Testis (tissue), 2 donors: ENCODE measurements at regions not wholly inside any gene's neighbourhood (a gene's known extent, or its start where the extent isn't known, plus 50 kb on each side); places are given as distances from the start of the nearest gene placed in this dataset.

ENCODE experiments used
- DNase-seq: peaks from one replicate; pipeline ENCODE4 v3.0.0-alpha.2; 2019
- H3K27ac ChIP-seq, 2 donors: fragments of 200-600 bp; sonication (generic); one replicate each; pipeline ENCODE4 v1.5.1; 2019
- H3K27me3 ChIP-seq: fragments of 200-600 bp; sonication (generic); one replicate; pipeline ENCODE4 v1.5.1; 2019
- H3K36me3 ChIP-seq: fragments of 200-600 bp; sonication (generic); one replicate; pipeline ENCODE4 v1.5.1; 2017; ENCODE audit warnings: low read depth; ENCODE audit errors: missing control alignments
- H3K4me1 ChIP-seq: fragments of 200-600 bp; sonication (generic); one replicate; pipeline ENCODE4 v1.5.1; 2019
- H3K4me3 ChIP-seq, 2 donors: fragments of 200-600 bp; sonication (generic); one replicate each; pipeline ENCODE4 v1.5.1; 2017 to 2019
- H3K9me3 ChIP-seq: fragments of 200-600 bp; sonication (generic); one replicate; pipeline ENCODE4 v1.5.1; 2017
- CTCF ChIP-seq, 3 experiments: fragments of 450-650 bp in 2 of 3; fragments of 200-600 bp in 1 of 3; sonication (generic) in 1 of 3; IDR thresholded peaks; one replicate each; pipeline ENCODE4 v1.5.1; 2016 to 2019; ENCODE audit warnings: antibody characterized with exemption in 3 of 3, mild to moderate bottlenecking in 2 of 3, moderate library complexity in 1 of 3
- POLR2A ChIP-seq: fragments of 450-650 bp; IDR thresholded peaks from one replicate; pipeline ENCODE4 v1.6.1; 2017; ENCODE audit warnings: antibody characterized with exemption, mild to moderate bottlenecking, moderate library complexity
- WGBS, 2 donors: methylation state at CpG; one replicate each; pipeline ENCODE4 v1.1.5; 2018; 5-methylcytosine and 5-hydroxymethylcytosine counted together
- intact Hi-C: fragments of 100-400 bp; cut with DNase I; formaldehyde crosslinking; loops from one replicate; pipeline ENCODE4 v1.15.1; 2023; ENCODE audit warnings: low total_unique reads

DNA sequence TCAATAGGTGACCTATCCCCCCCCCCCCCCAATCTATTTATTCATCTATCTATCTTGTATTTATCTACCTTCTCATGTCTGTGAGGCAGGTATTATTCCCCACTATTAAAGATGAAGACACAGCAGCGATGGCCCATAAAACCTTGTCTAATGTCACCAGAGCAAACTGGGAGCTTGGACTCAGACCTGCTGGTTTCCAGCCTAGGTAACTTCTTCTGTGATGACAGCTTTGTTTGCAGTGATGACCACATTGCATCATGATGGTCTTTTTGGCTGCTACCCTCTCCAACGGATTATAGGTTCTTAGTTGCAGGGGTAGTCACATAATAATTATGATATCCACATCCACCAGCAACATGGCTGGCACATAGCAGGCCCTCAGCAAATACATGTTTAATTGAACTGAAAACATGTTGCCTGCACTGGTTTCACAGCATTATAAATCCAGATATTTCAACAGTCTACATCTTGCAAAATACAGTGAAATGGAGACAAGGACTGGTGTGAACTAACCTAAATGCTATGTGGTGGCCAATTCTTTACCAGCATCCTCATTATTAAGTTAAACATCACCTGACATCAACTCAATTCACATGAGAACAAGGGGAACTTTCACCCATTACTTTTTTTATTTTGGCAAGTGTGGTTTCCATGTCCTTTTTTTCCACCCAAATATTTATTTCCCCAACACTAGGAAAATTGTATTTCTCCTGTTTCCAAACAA is 712.5 kb upstream of the NRSN1 start:
- intact Hi-C loops, result no loop called here
- TF ChIP-seq POLR2A (no peak), CTCF (IDR thresholded peaks at IDR 0.05) (no peak)
- 76 to 85% methylated on average over 2 of the region's 2 CpGs for WGBS, 2 donors
- H3K27ac ChIP-seq, result no peak overlapping the region
- no peak overlapping the region for H3K4me3 ChIP-seq
- no peaks in the 10 kb centered on the region for H3K36me3 ChIP-seq
- no peaks in the 10 kb centered on the region for H3K9me3 ChIP-seq
- peaks cover 5% of the 10 kb centered on the region for H3K4me1 ChIP-seq
- H3K27me3 ChIP-seq, result no peaks in the 10 kb centered on the region
- DNase-seq, result no peak

- Histone ChIP-seq H3K9me3 (no peaks in the 10 kb centered on the region), H3K36me3 (no peaks in the 10 kb centered on the region), H3K4me3 (no peak overlapping the region), H3K27me3 (no peaks in the 10 kb centered on the region), H3K4me1 (peaks cover 5% of the 10 kb centered on the region), H3K27ac (no peak overlapping the region)
- intact Hi-C loops, result no loop called here
- 7 to 18% methylated on average over 2 of the region's 2 CpGs for WGBS, 2 donors
- TF ChIP-seq POLR2A, result no peak
- peak in 1 of 3 experiments; percentile 21 for TF ChIP-seq CTCF (IDR thresholded peaks at IDR 0.05)
- DNase-seq, result no peak
Measured at GRCh38 chr6:23414051-23414445, 712.0 kb upstream of the NRSN1 start.

GRCh38 chr6:23414922-23415321 is 711.1 kb upstream of the NRSN1 start:
- Histone ChIP-seq H3K27ac (no peak overlapping the region), H3K9me3 (no peaks in the 10 kb centered on the region), H3K27me3 (no peaks in the 10 kb centered on the region), H3K4me3 (no peak overlapping the region), H3K4me1 (peaks cover 5% of the 10 kb centered on the region), H3K36me3 (no peaks in the 10 kb centered on the region)
- 73 to 76% methylated on average over 3 of the region's 3 CpGs for WGBS, 2 donors
- no peak for DNase-seq
- TF ChIP-seq CTCF (IDR thresholded peaks at IDR 0.05) (no peak), POLR2A (no peak)
- intact Hi-C loops, result no loop called here

- Histone ChIP-seq H3K36me3 (no peaks in the 10 kb centered on the region), H3K4me1 (peaks cover 5% of the 10 kb centered on the region), H3K4me3 (no peak overlapping the region), H3K27me3 (no peaks in the 10 kb centered on the region), H3K9me3 (no peaks in the 10 kb centered on the region), H3K27ac (no peak overlapping the region)
- 91% methylated on average over 5 of the region's 5 CpGs for WGBS, 2 donors
- TF ChIP-seq POLR2A (no peak), CTCF (IDR thresholded peaks at IDR 0.05) (no peak)
- intact Hi-C loops, result no loop called here
- no peak for DNase-seq
Measured at GRCh38 chr6:23415819-23416427, 710.1 kb upstream of the NRSN1 start.

DNA sequence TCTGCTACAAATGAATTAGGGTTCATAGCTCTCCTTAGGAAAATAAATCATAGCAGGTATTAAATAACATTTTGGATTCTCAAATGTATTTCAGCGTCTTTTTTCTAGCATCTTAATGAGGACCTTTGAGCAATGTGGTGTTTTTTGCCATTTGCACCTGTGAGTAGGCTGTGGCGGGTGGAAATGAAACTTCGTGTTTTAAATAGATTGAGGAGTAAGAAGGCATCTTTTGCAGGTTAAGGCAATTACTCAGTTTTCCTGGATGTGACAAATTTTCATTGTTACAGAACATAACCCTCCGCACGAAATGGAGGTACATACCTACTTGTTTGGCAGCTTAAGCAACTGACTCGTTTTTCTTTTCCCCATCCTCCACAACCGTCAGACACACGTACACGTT is 708.9 kb upstream of the NRSN1 start:
- Histone ChIP-seq H3K27me3 (no peaks in the 10 kb centered on the region), H3K27ac (no peak overlapping the region), H3K9me3 (no peaks in the 10 kb centered on the region), H3K36me3 (no peaks in the 10 kb centered on the region), H3K4me3 (no peak overlapping the region), H3K4me1 (peaks cover 5% of the 10 kb centered on the region)
- intact Hi-C loops, result no loop called here
- no peak for DNase-seq
- TF ChIP-seq CTCF (IDR thresholded peaks at IDR 0.05) (no peak), POLR2A (no peak)
- WGBS, 2 donors, result 90 to 93% methylated on average over 9 of the region's 9 CpGs
